B cell (primary cell): ENCODE measurements at regions not wholly inside any gene's neighbourhood (a gene's known extent, or its start where the extent isn't known, plus 50 kb on each side); places are given as distances from the start of the nearest gene placed in this dataset.

Experiments used
- EZH2 ChIP-seq: IDR thresholded peaks from 2 replicates; pipeline ENCODE4 v1.6.1; 2012; ENCODE audit warnings: borderline replicate concordance, low read depth, mild to moderate bottlenecking, moderate library complexity, low read length; ENCODE audit not compliant: insufficient read depth, poor library complexity, severe bottlenecking
- TF ChIP-seq, protein P1 (sequence below): fragments of 200-600 bp; IDR thresholded peaks from one replicate; pipeline ENCODE4 v1.8.0; 2022; ENCODE audit warnings: antibody characterized with exemption, mild to moderate bottlenecking

- TF ChIP-seq, protein P1, sequence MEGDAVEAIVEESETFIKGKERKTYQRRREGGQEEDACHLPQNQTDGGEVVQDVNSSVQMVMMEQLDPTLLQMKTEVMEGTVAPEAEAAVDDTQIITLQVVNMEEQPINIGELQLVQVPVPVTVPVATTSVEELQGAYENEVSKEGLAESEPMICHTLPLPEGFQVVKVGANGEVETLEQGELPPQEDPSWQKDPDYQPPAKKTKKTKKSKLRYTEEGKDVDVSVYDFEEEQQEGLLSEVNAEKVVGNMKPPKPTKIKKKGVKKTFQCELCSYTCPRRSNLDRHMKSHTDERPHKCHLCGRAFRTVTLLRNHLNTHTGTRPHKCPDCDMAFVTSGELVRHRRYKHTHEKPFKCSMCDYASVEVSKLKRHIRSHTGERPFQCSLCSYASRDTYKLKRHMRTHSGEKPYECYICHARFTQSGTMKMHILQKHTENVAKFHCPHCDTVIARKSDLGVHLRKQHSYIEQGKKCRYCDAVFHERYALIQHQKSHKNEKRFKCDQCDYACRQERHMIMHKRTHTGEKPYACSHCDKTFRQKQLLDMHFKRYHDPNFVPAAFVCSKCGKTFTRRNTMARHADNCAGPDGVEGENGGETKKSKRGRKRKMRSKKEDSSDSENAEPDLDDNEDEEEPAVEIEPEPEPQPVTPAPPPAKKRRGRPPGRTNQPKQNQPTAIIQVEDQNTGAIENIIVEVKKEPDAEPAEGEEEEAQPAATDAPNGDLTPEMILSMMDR, result no peak
- TF ChIP-seq EZH2, result no peak
Measured at GRCh38 chr6:82703230-82703629, 339.6 kb downstream of the TPBG start.
